ENCODE measurements at regions not wholly inside any gene's neighbourhood (a gene's known extent, or its start where the extent isn't known, plus 50 kb on each side); places are given as distances from the start of the nearest gene placed in this dataset.

DNA sequence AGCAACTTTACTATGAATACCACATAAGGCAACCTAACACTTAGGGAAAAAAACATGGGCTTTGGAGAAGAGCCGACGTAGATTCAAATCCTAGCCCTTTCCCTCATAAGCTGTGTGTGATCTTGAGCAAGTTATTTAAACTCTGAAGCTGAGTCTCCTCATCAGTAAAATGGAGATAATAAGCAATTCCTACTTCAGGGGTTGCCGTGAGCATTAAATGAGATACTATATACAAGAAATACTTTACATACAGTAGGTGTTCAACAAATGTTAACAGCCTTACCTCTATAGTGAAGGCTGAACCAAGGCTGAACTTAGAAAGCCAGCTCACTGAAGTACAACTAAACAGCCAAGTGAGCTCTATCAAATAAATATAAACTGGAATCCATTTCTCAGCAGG is 146.2 kb upstream of the DKK2 start (continued):
- TF ChIP-seq, protein P1, sequence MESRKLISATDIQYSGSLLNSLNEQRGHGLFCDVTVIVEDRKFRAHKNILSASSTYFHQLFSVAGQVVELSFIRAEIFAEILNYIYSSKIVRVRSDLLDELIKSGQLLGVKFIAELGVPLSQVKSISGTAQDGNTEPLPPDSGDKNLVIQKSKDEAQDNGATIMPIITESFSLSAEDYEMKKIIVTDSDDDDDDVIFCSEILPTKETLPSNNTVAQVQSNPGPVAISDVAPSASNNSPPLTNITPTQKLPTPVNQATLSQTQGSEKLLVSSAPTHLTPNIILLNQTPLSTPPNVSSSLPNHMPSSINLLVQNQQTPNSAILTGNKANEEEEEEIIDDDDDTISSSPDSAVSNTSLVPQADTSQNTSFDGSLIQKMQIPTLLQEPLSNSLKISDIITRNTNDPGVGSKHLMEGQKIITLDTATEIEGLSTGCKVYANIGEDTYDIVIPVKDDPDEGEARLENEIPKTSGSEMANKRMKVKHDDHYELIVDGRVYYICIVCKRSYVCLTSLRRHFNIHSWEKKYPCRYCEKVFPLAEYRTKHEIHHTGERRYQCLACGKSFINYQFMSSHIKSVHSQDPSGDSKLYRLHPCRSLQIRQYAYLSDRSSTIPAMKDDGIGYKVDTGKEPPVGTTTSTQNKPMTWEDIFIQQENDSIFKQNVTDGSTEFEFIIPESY (IDR thresholded peaks at IDR 0.05; ENCODE audit: extremely low read depth, insufficient replicate concordance, low read length), result no peak
- TF ChIP-seq SP1 (IDR thresholded peaks at IDR 0.05; ENCODE audit: low read depth) (no peak), SIN3A (IDR thresholded peaks at IDR 0.05; ENCODE audit: low read depth) (no peak), POLR2A (IDR thresholded peaks at IDR 0.05; ENCODE audit: borderline replicate concordance, extremely low read depth, insufficient read depth, insufficient read length) (no peak)

DNA sequence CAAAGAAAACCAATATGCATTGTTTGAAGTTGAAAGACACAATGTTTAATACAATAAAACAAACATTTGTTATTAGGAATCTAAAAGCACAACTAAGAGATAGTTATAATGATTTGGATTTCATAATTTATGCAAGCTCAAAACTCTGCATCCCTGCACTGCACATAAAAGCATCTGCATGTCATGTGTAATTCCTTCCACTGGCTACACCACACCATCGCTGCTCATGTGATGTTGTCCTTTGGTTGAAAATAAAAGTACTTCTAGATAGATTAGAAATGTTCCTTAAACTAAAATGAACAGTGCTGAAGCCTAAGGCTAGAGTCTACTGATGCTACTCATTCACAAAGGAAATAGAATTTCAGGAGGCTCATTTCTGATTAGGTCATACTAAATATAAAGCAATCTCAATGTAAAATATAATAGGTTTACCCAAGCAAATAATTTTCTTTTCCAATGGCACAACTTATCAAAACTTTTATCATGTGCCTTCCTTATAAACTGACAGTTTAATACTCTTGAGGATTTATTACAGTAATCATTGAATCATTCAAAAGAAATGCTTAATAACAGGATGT is 130.8 kb upstream of the DKK2 start:
- no peaks in the 10 kb centered on the region for H3K79me2 ChIP-seq (ENCODE audit: insufficient read depth, low read length)
- H2AFZ ChIP-seq (ENCODE audit: low read depth, low read length, poor library complexity, severe bottlenecking), result no peak overlapping the region
- ChIA-PET RAD21 (ENCODE audit: low non-redundant PET in 1 of 2, low total read pairs in 2 of 2, uncharacterized antibody in 2 of 2, unreplicated experiment in 2 of 2) (no interaction called here), POLR2A (no interaction called here), CTCF (no interaction called here)
- intact Hi-C loops (cut with micrococcal nuclease), result no loop called here
- no peaks in the 10 kb centered on the region for H3K27me3 ChIP-seq (ENCODE audit: insufficient read depth, low read length)
- BruUV-seq (replicated peaks), result no TSS peak
- no peaks in the 10 kb centered on the region for H3K9me3 ChIP-seq (ENCODE audit: control insufficient read depth in 1 of 2, insufficient read depth in 1 of 2, low read depth in 1 of 2, low read length in 2 of 2)
- H4K20me1 ChIP-seq (ENCODE audit: insufficient read depth), result no peaks in the 10 kb centered on the region
- no peaks in the 10 kb centered on the region for H3K4me1 ChIP-seq (ENCODE audit: control insufficient read depth in 1 of 2, insufficient read depth in 2 of 2, low read length in 2 of 2)
- H3K36me3 ChIP-seq (ENCODE audit: control insufficient read depth in 1 of 2, insufficient read depth in 2 of 2, low read length in 2 of 2), result no peaks in the 10 kb centered on the region
- no peak overlapping the region for H3K4me2 ChIP-seq (ENCODE audit: low read length)
- no peak overlapping the region for H3K27ac ChIP-seq (ENCODE audit: low read depth, low read length)
- H3K9ac ChIP-seq (ENCODE audit: low read length), result no peak overlapping the region
- DNase-seq (ENCODE audit: low read depth, low spot score) (no peak), ATAC-seq (no peak)
- TF ChIP-seq TCF7L2 (IDR thresholded peaks at IDR 0.05; ENCODE audit: borderline replicate concordance, extremely low read depth, insufficient read depth, insufficient read length) (no peak), RAD21 (IDR thresholded peaks at IDR 0.05; ENCODE audit: low read depth) (no peak), CBX3 (IDR thresholded peaks at IDR 0.05; ENCODE audit: low read depth) (no peak), ELF1 (IDR thresholded peaks at IDR 0.05; ENCODE audit: borderline replicate concordance, low read depth) (no peak), EZH2phosphoT487 (IDR thresholded peaks at IDR 0.05; ENCODE audit: borderline replicate concordance) (no peak), SRF (IDR thresholded peaks at IDR 0.05; ENCODE audit: low read depth) (no peak)
- TF ChIP-seq, protein P2, sequence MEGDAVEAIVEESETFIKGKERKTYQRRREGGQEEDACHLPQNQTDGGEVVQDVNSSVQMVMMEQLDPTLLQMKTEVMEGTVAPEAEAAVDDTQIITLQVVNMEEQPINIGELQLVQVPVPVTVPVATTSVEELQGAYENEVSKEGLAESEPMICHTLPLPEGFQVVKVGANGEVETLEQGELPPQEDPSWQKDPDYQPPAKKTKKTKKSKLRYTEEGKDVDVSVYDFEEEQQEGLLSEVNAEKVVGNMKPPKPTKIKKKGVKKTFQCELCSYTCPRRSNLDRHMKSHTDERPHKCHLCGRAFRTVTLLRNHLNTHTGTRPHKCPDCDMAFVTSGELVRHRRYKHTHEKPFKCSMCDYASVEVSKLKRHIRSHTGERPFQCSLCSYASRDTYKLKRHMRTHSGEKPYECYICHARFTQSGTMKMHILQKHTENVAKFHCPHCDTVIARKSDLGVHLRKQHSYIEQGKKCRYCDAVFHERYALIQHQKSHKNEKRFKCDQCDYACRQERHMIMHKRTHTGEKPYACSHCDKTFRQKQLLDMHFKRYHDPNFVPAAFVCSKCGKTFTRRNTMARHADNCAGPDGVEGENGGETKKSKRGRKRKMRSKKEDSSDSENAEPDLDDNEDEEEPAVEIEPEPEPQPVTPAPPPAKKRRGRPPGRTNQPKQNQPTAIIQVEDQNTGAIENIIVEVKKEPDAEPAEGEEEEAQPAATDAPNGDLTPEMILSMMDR (IDR thresholded peaks at IDR 0.05 in 2 of 3, conservative IDR thresholded peaks at IDR 0.05 in 1 of 3; ENCODE audit: borderline replicate concordance in 1 of 3, insufficient read depth in 1 of 3, low read depth in 2 of 3, low read length in 2 of 3), result no peak
- TF ChIP-seq, protein P3, sequence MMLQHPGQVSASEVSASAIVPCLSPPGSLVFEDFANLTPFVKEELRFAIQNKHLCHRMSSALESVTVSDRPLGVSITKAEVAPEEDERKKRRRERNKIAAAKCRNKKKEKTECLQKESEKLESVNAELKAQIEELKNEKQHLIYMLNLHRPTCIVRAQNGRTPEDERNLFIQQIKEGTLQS (IDR thresholded peaks at IDR 0.05), result no peak
- TF ChIP-seq, protein P1 (IDR thresholded peaks at IDR 0.05; ENCODE audit: extremely low read depth, insufficient replicate concordance, low read length), result no peak
- H3K4me3 ChIP-seq (replicated peaks in 1 of 2; ENCODE audit: low read depth in 1 of 2, low read length in 2 of 2), result no peak overlapping the region
- no peaks in the 10 kb centered on the region for H3K9me2 ChIP-seq (ENCODE audit: insufficient read depth)
